ENCODE measurements at regions not wholly inside any gene's neighbourhood (a gene's known extent, or its start where the extent isn't known, plus 50 kb on each side); places are given as distances from the start of the nearest gene placed in this dataset.

DNA sequence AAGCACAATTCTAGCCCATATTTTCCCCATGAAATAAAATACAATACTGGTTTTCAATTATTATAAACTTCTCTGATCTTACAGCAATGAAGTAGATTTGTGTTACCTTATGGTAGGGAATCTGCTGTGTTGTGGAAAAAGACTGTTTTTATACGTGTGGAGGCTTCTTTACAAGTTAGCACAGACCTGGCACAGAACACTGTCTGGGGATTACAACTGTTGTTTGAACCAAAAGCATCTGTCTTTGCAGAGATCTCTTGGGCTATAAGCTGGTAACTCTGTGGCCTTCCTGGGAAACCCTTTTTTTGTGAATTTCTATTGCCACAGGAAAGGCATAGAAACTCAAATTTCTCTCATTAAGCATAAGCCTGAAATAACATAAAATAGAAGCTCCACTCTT, 581.9 kb downstream of the TUSC7 start:
- TF ChIP-seq TAF1 (IDR thresholded peaks at IDR 0.05; ENCODE audit: control insufficient read depth, extremely low read depth, insufficient read depth, low read length, severe bottlenecking) (no peak), YY1 (IDR thresholded peaks at IDR 0.05; ENCODE audit: borderline replicate concordance in 1 of 3, control insufficient read depth in 1 of 3, extremely low read depth in 1 of 3, insufficient read depth in 3 of 3, insufficient read length in 1 of 3, insufficient replicate concordance in 2 of 3, low read depth in 1 of 3, low read length in 2 of 3) (no peak), SLC30A9 (CRISPR knock-in tag; IDR thresholded peaks at IDR 0.05) (no peak), CTCF (IDR thresholded peaks at IDR 0.05 in 2 of 3, conservative IDR thresholded peaks at IDR 0.05 in 1 of 3; ENCODE audit: insufficient read depth in 2 of 3, low read depth in 1 of 3, low read length in 3 of 3) (no peak), POLR2AphosphoS5 (IDR thresholded peaks at IDR 0.05; ENCODE audit: control insufficient read depth, insufficient read depth, low read depth, low read length) (no peak), CC2D1A (IDR thresholded peaks at IDR 0.05) (no peak), EP300 (IDR thresholded peaks at IDR 0.05; ENCODE audit: low read length) (no peak)

Measured in K562 (cell line).